Neural progenitor cell (in vitro differentiated cells): ENCODE measurements at regions not wholly inside any gene's neighbourhood (a gene's known extent, or its start where the extent isn't known, plus 50 kb on each side); places are given as distances from the start of the nearest gene placed in this dataset.

Source experiments
- EZH2 ChIP-seq: fragments of 200-600 bp; sonication (generic); IDR thresholded peaks from 2 replicates; pipeline ENCODE4 v1.6.1; 2017; ENCODE audit warnings: antibody characterized with exemption, mild to moderate bottlenecking, moderate library complexity
- EZH2phosphoT487 ChIP-seq: fragments of 200-600 bp; sonication (generic); IDR thresholded peaks from 2 replicates; pipeline ENCODE4 v1.6.1; 2017; ENCODE audit warnings: antibody characterized with exemption
- TF ChIP-seq, protein P1 (sequence below): fragments of 200-600 bp; sonication (generic); IDR thresholded peaks from 2 replicates; pipeline ENCODE4 v1.5.1; 2017; ENCODE audit warnings: antibody characterized with exemption, mild to moderate bottlenecking

DNA sequence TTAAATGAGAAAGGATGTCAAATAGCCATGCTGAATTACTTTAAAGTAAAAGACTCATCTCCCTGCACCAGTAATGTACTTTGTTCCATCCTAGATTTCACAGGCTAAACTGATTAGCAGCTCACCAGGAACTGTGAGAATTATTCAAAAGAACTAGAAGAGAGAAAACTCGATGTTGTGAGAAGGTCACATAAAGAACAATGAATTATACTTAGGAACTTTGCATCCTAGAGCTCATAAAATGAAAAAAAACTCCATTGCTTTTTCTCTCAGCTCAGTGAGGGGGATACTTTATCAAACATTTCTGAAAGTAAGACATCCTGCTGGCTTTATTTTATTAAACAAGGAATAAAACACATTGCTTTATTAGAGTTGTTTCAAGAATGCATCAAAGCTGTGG lies 278.5 kb downstream of the MRPL39 start:
- TF ChIP-seq, protein P1, sequence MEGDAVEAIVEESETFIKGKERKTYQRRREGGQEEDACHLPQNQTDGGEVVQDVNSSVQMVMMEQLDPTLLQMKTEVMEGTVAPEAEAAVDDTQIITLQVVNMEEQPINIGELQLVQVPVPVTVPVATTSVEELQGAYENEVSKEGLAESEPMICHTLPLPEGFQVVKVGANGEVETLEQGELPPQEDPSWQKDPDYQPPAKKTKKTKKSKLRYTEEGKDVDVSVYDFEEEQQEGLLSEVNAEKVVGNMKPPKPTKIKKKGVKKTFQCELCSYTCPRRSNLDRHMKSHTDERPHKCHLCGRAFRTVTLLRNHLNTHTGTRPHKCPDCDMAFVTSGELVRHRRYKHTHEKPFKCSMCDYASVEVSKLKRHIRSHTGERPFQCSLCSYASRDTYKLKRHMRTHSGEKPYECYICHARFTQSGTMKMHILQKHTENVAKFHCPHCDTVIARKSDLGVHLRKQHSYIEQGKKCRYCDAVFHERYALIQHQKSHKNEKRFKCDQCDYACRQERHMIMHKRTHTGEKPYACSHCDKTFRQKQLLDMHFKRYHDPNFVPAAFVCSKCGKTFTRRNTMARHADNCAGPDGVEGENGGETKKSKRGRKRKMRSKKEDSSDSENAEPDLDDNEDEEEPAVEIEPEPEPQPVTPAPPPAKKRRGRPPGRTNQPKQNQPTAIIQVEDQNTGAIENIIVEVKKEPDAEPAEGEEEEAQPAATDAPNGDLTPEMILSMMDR: no peak
- TF ChIP-seq EZH2phosphoT487: no peak
- TF ChIP-seq EZH2: no peak
